ENCODE measurements at regions not wholly inside any gene's neighbourhood (a gene's known extent, or its start where the extent isn't known, plus 50 kb on each side); places are given as distances from the start of the nearest gene placed in this dataset.

DNA sequence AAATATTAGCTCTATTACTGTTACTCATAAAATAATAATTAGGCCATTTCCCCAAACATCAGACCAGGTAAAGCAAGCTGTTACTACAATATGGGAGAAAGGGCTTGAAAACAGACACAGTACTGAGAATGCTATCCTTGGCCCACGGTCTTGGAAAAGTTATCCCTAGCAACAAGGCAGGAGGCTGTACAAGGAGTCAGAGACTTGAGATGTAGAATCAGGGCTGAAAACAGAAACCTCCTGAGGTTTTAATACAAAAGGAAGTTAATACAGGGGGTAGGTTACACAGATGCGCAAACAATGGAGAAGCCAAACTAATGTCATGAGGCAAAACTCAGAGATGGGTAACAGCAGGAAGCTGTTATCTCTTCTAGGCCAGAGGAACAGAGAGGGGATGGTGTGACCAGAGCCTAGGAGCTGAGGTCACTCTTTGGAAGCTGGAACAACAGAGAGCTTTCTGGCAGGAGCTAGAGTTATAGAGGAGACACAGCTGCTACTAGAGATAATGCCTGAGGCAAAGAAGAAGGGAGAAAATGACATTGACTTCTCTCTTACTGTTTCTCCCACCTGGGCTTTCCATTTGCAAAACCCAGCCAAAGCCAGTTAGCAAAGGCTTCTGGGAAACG is 248.8 kb downstream of the SUDS3 start (continued):
- TF ChIP-seq, protein P1, sequence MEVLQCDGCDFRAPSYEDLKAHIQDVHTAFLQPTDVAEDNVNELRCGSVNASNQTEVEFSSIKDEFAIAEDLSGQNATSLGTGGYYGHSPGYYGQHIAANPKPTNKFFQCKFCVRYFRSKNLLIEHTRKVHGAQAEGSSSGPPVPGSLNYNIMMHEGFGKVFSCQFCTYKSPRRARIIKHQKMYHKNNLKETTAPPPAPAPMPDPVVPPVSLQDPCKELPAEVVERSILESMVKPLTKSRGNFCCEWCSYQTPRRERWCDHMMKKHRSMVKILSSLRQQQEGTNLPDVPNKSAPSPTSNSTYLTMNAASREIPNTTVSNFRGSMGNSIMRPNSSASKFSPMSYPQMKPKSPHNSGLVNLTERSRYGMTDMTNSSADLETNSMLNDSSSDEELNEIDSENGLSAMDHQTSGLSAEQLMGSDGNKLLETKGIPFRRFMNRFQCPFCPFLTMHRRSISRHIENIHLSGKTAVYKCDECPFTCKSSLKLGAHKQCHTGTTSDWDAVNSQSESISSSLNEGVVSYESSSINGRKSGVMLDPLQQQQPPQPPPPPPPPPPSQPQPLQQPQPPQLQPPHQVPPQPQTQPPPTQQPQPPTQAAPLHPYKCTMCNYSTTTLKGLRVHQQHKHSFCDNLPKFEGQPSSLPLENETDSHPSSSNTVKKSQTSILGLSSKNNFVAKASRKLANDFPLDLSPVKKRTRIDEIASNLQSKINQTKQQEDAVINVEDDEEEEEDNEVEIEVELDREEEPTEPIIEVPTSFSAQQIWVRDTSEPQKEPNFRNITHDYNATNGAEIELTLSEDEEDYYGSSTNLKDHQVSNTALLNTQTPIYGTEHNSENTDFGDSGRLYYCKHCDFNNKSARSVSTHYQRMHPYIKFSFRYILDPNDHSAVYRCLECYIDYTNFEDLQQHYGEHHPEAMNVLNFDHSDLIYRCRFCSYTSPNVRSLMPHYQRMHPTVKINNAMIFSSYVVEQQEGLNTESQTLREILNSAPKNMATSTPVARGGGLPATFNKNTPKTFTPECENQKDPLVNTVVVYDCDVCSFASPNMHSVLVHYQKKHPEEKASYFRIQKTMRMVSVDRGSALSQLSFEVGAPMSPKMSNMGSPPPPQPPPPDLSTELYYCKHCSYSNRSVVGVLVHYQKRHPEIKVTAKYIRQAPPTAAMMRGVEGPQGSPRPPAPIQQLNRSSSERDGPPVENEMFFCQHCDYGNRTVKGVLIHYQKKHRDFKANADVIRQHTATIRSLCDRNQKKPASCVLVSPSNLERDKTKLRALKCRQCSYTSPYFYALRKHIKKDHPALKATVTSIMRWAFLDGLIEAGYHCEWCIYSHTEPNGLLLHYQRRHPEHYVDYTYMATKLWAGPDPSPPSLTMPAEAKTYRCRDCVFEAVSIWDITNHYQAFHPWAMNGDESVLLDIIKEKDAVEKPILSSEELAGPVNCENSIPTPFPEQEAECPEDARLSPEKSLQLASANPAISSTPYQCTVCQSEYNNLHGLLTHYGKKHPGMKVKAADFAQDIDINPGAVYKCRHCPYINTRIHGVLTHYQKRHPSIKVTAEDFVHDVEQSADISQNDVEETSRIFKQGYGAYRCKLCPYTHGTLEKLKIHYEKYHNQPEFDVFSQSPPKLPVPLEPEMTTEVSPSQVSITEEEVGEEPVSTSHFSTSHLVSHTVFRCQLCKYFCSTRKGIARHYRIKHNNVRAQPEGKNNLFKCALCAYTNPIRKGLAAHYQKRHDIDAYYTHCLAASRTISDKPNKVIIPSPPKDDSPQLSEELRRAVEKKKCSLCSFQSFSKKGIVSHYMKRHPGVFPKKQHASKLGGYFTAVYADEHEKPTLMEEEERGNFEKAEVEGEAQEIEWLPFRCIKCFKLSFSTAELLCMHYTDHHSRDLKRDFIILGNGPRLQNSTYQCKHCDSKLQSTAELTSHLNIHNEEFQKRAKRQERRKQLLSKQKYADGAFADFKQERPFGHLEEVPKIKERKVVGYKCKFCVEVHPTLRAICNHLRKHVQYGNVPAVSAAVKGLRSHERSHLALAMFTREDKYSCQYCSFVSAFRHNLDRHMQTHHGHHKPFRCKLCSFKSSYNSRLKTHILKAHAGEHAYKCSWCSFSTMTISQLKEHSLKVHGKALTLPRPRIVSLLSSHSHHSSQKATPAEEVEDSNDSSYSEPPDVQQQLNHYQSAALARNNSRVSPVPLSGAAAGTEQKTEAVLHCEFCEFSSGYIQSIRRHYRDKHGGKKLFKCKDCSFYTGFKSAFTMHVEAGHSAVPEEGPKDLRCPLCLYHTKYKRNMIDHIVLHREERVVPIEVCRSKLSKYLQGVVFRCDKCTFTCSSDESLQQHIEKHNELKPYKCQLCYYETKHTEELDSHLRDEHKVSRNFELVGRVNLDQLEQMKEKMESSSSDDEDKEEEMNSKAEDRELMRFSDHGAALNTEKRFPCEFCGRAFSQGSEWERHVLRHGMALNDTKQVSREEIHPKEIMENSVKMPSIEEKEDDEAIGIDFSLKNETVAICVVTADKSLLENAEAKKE (CRISPR knock-in tag; IDR thresholded peaks at IDR 0.05): no peak
- TF ChIP-seq, protein P2, sequence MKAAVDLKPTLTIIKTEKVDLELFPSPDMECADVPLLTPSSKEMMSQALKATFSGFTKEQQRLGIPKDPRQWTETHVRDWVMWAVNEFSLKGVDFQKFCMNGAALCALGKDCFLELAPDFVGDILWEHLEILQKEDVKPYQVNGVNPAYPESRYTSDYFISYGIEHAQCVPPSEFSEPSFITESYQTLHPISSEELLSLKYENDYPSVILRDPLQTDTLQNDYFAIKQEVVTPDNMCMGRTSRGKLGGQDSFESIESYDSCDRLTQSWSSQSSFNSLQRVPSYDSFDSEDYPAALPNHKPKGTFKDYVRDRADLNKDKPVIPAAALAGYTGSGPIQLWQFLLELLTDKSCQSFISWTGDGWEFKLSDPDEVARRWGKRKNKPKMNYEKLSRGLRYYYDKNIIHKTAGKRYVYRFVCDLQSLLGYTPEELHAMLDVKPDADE (IDR thresholded peaks at IDR 0.05): no peak
- TF ChIP-seq ZNF331 (CRISPR knock-in tag; IDR thresholded peaks at IDR 0.05; ENCODE audit: low read depth) (no peak), CREB1 (CRISPR knock-in tag; IDR thresholded peaks at IDR 0.05; ENCODE audit: low read depth) (no peak), JUNB (IDR thresholded peaks at IDR 0.05; ENCODE audit: unreplicated experiment) (no peak), NANOG (IDR thresholded peaks at IDR 0.05; ENCODE audit: borderline replicate concordance) (no peak), POLR2AphosphoS5 (IDR thresholded peaks at IDR 0.05; ENCODE audit: low read depth) (no peak), EZH2phosphoT487 (IDR thresholded peaks at IDR 0.05; ENCODE audit: unreplicated experiment) (no peak), ZNF114 (CRISPR knock-in tag; IDR thresholded peaks at IDR 0.05) (no peak)
- TF ChIP-seq, protein P3, sequence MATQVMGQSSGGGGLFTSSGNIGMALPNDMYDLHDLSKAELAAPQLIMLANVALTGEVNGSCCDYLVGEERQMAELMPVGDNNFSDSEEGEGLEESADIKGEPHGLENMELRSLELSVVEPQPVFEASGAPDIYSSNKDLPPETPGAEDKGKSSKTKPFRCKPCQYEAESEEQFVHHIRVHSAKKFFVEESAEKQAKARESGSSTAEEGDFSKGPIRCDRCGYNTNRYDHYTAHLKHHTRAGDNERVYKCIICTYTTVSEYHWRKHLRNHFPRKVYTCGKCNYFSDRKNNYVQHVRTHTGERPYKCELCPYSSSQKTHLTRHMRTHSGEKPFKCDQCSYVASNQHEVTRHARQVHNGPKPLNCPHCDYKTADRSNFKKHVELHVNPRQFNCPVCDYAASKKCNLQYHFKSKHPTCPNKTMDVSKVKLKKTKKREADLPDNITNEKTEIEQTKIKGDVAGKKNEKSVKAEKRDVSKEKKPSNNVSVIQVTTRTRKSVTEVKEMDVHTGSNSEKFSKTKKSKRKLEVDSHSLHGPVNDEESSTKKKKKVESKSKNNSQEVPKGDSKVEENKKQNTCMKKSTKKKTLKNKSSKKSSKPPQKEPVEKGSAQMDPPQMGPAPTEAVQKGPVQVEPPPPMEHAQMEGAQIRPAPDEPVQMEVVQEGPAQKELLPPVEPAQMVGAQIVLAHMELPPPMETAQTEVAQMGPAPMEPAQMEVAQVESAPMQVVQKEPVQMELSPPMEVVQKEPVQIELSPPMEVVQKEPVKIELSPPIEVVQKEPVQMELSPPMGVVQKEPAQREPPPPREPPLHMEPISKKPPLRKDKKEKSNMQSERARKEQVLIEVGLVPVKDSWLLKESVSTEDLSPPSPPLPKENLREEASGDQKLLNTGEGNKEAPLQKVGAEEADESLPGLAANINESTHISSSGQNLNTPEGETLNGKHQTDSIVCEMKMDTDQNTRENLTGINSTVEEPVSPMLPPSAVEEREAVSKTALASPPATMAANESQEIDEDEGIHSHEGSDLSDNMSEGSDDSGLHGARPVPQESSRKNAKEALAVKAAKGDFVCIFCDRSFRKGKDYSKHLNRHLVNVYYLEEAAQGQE (IDR thresholded peaks at IDR 0.05; ENCODE audit: unreplicated experiment): no peak

All from GM23338 (cell line).